Left colon (tissue), 2 donors: ENCODE measurements at regions not wholly inside any gene's neighbourhood (a gene's known extent, or its start where the extent isn't known, plus 50 kb on each side); places are given as distances from the start of the nearest gene placed in this dataset.

Source experiments
- ATAC-seq: fragments of 200-7000 bp; cut with Tn5 transposase; one replicate; pipeline ENCODE4 v1.9.1; 2020; ENCODE audit warnings: mild to moderate bottlenecking, moderate library complexity
- DNase-seq, 2 donors: peaks; one replicate each; pipeline ENCODE4 v3.0.0-alpha.2; 2020
- intact Hi-C, 2 donors: fragments of 100-400 bp; cut with DNase I in 1 of 2; cut with micrococcal nuclease in 1 of 2; formaldehyde crosslinking; loops; one replicate each; pipeline versions ENCODE4 v1.11.2 to v1.14.0; 2022; cut with DNase I, micrococcal nuclease
- donor health status: DM: no; HTN: no; CAD: no.
- donor health status: DM: yes; HTN: yes; CAD: no.

DNA sequence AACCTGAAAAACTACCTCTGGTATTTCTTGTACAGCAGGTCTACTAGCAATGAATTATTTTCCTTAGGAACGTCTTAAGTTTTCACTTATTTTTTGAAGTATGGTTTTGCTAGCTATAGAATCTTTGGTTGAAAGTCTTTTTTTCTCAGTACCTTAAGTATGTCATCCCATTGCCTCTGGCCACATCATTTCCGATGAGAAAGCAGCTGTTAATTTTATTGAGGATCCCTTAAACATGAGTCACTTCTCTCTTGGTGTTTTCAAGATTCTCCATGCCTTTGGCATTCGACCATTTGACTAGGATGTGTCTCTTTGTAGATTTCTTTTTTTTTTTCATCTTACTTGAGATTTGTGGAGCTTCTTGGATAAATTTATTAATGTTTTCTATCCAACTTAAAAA lies 803.8 kb upstream of the AMOT start:
- no peak for ATAC-seq
- DNase-seq, result no peak
- intact Hi-C loops, result no loop called here

GRCh38 chrX:113634565-113634964 lies 793.9 kb upstream of the AMOT start:
- intact Hi-C loops, result no loop called here
- ATAC-seq (no peak), DNase-seq (no peak)

DNA sequence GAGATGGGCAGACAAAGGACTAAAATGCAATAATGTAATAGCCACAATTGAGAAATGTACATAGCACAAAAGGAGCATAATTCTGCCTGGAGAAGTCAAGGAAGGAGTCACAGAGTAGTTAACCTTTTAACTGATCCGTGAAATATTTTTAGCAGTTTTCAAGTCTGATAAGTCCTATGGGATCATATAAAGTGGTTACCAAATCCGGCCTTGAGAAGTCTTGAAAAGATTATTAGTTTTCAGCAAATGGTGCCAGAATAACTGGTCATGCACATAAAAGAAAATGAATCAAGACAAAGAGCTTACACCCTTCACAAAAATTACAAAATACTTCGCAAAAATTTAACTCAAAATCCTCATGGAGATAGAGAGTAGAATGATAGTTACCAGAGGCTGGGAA lies 788.7 kb upstream of the AMOT start:
- no peak for ATAC-seq
- no peak for DNase-seq
- intact Hi-C loops, result no loop called here

DNA sequence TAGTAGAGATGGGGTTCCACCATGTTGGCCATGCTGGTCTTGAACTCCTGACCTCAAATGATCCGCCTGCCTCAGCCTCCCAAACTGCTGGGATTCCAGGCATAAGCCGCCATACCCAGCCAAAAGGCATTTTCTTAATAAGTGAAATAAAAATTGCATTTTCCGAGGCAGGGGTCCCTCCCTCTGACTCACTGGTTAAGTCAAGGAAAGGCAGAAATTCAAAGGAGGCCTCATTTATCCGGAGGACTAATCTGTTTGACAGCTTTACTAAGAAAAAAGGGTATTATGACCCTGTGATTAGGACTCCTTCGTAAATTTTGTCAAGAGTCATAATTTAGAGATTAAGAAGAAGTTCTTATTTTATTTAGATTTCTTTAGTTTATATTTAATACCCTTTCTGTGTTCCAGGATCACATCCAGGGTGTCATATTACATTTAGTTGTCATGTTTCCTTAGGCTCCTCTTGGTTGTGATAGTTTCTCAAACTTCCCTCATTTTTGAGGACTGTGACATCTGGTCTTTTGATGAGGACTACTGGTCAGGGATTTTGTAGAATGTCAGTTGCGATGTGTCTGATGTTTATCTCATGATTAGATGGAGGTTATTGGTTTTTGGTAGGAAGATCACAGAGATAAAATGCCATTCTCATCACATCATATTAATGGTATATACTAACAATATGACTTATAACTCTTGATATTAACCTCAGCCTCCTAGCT lies 753.7 kb upstream of the AMOT start:
- intact Hi-C loops, result no loop called here
- ATAC-seq (no peak), DNase-seq (no peak)

DNA sequence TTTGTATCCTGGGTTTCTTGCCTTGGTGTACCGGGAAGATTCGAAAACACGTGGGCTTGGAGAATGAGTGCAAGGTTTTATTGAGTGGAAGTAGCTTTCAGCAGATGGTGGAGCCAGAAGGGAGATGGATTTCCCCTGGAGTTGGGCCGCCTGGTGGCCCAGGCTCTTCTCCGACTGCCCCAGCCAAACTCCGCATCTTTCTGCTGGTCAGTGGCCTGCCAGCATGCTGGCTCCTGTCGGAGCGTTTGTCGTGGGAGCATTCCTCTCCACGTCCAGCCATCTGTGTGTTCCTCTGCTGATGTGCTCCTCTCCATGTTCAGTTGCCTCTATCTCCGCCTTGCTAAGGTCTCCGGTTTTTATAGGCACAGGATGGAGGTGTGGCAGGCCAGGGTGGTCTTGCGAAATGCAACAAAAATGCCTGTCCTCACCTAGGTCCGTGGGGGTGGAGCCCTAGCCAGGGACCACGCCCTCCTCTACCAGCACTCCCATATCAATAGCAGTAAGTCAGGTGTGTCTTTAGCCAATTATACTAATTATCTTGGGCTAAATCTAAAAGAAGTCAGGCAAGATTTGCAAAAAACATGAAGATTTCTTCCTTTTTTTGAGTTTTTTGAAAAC lies 745.8 kb upstream of the AMOT start:
- ATAC-seq (no peak), DNase-seq (no peak)
- intact Hi-C loops, result no loop called here

DNA sequence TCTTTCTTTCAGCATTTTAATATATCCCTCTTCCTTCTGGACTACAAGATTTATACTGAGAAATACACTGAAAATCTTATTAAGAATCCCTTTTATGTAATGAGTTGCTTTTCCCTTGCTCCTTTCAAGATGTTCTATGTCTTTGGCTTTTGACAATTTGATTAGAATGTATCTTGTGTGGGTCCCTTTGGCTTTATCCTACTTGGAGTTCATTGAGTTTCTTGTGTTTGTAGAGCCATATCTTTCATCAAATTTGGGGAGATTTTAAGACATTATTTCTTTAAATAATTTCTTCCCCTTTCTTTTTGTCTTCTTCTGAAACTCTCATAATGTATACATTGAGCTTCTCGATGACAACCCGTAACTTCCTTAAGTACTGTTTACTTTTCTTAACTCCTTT lies 739.9 kb upstream of the AMOT start:
- DNase-seq, result no peak
- intact Hi-C loops, result no loop called here
- no peak for ATAC-seq

GRCh38 chrX:113558576-113558975 lies 717.9 kb upstream of the AMOT start:
- DNase-seq (no peak), ATAC-seq (no peak)
- intact Hi-C loops, result no loop called here

GRCh38 chrX:113551919-113552318 lies 711.3 kb upstream of the AMOT start:
- intact Hi-C loops, result no loop called here
- ATAC-seq (no peak), DNase-seq (no peak)

DNA sequence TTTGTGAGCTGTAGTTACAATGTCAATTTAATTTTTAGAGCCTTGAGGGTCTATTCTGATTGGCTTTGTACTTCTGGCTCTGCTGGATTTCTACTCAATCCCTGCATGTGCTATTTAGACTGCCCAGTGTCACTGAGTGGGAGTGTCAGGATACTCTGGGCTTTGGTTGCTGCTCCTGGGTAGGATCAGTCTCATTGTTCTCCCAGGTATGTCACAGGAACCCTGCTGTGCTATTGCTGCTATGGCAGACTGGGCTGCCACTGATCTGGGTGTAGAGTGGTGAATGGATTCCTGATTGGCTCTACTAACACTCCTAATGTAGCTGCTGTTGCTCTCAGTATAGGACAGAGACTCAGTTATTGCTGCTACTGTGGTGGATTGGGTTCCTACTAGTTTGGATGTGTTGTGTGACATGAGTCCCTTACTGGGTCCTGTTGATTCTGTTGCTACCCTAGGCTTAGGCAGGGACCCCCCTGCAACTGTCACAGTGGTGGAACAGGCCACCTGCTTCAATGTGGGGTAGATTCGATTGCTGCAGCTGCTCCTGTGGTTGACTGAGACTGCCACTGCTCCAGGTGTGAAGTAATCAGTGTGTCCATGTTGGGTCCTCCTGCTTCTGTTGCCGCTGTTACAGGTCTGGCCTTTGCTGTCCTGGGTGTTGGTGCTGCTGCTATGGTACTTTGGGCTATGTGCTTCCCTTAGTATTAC lies 707.8 kb upstream of the AMOT start:
- ATAC-seq, result no peak
- intact Hi-C loops, result no loop called here

GRCh38 chrX:113545040-113545439 lies 704.4 kb upstream of the AMOT start:
- intact Hi-C loops, result no loop called here
- DNase-seq, result no peak
- ATAC-seq, result no peak

More for the DNA sequence above, 707.8 kb upstream of the AMOT start:
- no peak for DNase-seq

DNA sequence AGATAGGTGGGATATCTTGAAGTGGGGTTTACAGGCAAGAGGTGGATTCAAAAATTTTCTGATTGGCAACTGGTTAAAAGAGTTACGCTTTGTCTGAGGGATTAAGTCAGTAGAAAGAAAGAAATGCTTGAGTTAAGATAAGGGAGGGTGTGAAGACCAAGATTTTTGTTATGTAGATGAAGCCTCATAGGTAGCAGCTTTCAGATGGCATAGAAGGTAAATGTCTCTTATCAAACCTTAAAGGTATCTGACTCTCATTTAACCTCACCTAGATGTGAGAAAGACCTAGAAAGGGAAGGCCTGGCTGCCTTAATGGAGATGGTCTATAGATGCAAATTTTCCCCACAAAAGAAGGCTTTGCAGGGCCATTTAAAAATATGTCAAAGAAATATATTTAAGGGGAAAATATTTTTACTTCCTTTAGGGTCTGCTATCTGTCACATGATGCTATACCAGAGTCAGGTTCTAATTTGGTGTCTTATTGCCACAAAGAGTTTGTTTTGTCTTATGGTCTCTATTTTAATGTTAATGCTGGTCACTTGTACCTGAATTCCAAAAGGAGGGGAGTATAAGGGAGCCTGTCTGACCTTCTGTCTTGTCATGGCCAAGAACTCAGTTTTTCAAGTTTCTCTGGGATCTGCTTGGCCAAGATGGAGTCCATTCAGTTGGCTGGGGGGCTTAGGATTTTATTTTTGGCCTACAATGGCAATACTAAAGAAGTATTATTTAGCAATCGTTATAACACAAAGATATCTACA lies 699.1 kb upstream of the AMOT start:
- intact Hi-C loops, result no loop called here

GRCh38 chrX:113529426-113530013 lies 688.9 kb upstream of the AMOT start:
- intact Hi-C loops, result no loop called here
- ATAC-seq, result no peak
- no peak for DNase-seq

More for the DNA sequence above, 699.1 kb upstream of the AMOT start:
- no peak for ATAC-seq
- DNase-seq, result no peak

- ATAC-seq (no peak), DNase-seq (no peak)
- intact Hi-C loops, result no loop called here
These were observed 682.2 kb upstream of the AMOT start for GRCh38 chrX:113522814-113523213.

GRCh38 chrX:113514906-113515305 lies 674.3 kb upstream of the AMOT start:
- ATAC-seq (no peak), DNase-seq (no peak)
- intact Hi-C loops, result loop anchor here in 1 of 2 donors (10.0 kb wide), 1 partner anchor 60 kb away; no protein-coding TSS in a partner anchor

DNA sequence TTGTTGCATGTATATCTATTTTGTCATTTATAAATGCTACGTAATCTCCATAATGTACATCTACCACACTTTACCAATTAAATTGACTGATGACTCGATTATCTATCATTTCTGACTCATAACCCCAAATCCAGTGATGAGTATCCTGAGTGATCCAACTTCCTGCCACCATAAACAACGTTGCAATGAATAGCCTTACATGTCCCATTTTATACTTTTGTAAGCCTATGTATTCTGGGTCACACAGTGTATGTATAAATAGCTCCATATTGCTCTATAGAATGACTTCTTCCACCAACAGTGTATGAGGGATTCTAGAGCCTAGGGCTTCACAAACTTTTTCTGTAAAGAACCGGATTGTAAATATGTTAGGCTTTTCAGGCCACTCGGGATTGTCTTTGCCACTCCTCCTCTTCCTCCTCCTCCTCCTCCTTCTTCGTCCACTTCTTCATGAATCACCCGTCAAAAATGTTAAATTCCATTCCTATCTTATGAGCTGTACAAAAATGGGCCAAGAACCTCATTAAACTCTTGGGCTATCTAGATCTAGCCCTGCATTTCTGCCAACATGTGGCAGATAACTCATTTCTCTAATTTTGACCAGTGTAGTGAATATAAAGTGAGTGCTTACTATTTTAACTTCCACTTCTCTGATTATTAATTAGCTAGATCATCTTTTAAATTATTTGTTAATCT lies 672.2 kb upstream of the AMOT start:
- no peak for DNase-seq
- no peak for ATAC-seq
- intact Hi-C loops, result loop anchor here in 1 of 2 donors (10.0 kb wide), 1 partner anchor 58 kb away; no protein-coding TSS in a partner anchor

- intact Hi-C loops, result loop anchor here in 1 of 2 donors (10.0 kb wide), 1 partner anchor 56 kb away; no protein-coding TSS in a partner anchor
- no peak for ATAC-seq
- DNase-seq, result no peak
These were observed 670.0 kb upstream of the AMOT start for GRCh38 chrX:113510586-113510985.

DNA sequence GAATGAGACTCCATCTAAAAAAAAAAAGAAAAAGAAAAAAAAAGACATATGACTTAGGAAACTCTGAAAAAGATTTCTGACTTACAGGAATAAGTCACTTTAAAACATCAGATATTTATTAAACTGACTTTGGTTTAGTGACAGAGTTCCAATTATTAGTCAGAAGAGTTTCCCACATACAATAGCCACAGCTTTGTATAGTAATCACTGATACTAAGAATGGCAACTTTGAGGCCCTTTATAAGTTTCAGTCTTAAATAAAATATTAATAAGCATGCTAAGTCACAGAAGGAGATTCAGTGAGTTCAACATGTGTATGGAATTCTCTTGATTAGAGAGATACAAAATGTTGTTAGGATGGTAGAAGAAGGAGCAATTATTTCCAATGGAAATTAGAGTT lies 652.3 kb upstream of the AMOT start:
- no peak for DNase-seq
- ATAC-seq, result no peak
- intact Hi-C loops, result no loop called here

- intact Hi-C loops, result no loop called here
- DNase-seq, result no peak
- no peak for ATAC-seq
These were observed 632.8 kb upstream of the AMOT start for GRCh38 chrX:113473418-113473817.
